ENCODE measurements at regions not wholly inside any gene's neighbourhood (a gene's known extent, or its start where the extent isn't known, plus 50 kb on each side); places are given as distances from the start of the nearest gene placed in this dataset.

DNA sequence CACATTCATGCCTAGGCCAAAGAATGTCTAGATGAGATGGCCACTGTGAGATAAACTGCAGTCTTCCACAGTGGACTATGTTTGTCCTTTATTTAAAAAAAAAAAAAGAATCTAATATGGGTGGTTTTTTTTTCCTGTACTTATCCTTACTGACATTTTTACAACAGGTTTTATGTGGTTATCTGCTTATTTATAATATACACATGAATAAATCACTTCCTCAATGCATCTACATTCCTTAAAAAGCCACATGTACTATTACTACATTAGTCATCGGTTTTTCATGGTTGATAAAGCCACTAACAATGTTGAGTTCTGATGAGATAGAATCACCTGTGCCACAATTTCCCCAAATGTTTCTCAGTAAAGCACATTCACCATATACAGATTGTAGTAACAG is 341.3 kb upstream of the THBS1 start:
- TF ChIP-seq POLR2A (IDR thresholded peaks at IDR 0.05; ENCODE audit: insufficient read depth in 1 of 2, low read depth in 2 of 2, low read length in 2 of 2) (no peak), SIN3A (IDR thresholded peaks at IDR 0.05; ENCODE audit: borderline replicate concordance, low read depth, low read length) (no peak), ZSCAN29 (CRISPR knock-in tag; conservative IDR thresholded peaks at IDR 0.05) (no peak), ZNF331 (CRISPR knock-in tag; IDR thresholded peaks at IDR 0.05) (no peak), GABPA (IDR thresholded peaks at IDR 0.05; ENCODE audit: low read depth, low read length) (no peak), GABPA (CRISPR knock-in tag; IDR thresholded peaks at IDR 0.05; ENCODE audit: low read depth) (no peak), EZH2 (conservative IDR thresholded peaks at IDR 0.05; ENCODE audit: low read depth, low read length) (no peak), ASH2L (IDR thresholded peaks at IDR 0.05; ENCODE audit: insufficient read length, low read depth, low read length) (no peak), CEBPG (CRISPR knock-in tag; IDR thresholded peaks at IDR 0.05) (no peak), TCF7 (IDR thresholded peaks at IDR 0.05; ENCODE audit: low read depth) (no peak), ZNF24 (IDR thresholded peaks at IDR 0.05) (no peak)
- TF ChIP-seq, protein P1, sequence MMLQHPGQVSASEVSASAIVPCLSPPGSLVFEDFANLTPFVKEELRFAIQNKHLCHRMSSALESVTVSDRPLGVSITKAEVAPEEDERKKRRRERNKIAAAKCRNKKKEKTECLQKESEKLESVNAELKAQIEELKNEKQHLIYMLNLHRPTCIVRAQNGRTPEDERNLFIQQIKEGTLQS (CRISPR knock-in tag; IDR thresholded peaks at IDR 0.05): no peak
- TF ChIP-seq, protein P2, sequence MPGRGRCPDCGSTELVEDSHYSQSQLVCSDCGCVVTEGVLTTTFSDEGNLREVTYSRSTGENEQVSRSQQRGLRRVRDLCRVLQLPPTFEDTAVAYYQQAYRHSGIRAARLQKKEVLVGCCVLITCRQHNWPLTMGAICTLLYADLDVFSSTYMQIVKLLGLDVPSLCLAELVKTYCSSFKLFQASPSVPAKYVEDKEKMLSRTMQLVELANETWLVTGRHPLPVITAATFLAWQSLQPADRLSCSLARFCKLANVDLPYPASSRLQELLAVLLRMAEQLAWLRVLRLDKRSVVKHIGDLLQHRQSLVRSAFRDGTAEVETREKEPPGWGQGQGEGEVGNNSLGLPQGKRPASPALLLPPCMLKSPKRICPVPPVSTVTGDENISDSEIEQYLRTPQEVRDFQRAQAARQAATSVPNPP (CRISPR knock-in tag; IDR thresholded peaks at IDR 0.05): no peak
